ENCODE measurements at regions not wholly inside any gene's neighbourhood (a gene's known extent, or its start where the extent isn't known, plus 50 kb on each side); places are given as distances from the start of the nearest gene placed in this dataset.
"Not testable (repeated sequence)": the region's sequence is repeated elsewhere in the genome, so short reads cannot be mapped to it uniquely, and the experiment has no call there.

GRCh38 chr1:65083263-65083896 lies 64.6 kb upstream of the AK4 start:
- TF ChIP-seq SPI1 (IDR thresholded peaks at IDR 0.05; ENCODE audit: low read depth, low read length): no peak
- no peak for TF ChIP-seq TAF1 (IDR thresholded peaks at IDR 0.05; ENCODE audit: low read depth, low read length)
- TF ChIP-seq POLR2A (IDR thresholded peaks at IDR 0.05; ENCODE audit: low read depth, low read length): no peak
- no peak for TF ChIP-seq POU2F2 (IDR thresholded peaks at IDR 0.05; ENCODE audit: low read depth, low read length)
- no peak for TF ChIP-seq POLR2AphosphoS5 (IDR thresholded peaks at IDR 0.05; ENCODE audit: low read depth, low read length)
- TF ChIP-seq PAX5 (IDR thresholded peaks at IDR 0.05; ENCODE audit: insufficient read depth, low read length, severe bottlenecking): no peak
- FAIRE-seq (no peak), DNase-seq (ENCODE audit: insufficient read length, low spot score) (no peak)

DNA sequence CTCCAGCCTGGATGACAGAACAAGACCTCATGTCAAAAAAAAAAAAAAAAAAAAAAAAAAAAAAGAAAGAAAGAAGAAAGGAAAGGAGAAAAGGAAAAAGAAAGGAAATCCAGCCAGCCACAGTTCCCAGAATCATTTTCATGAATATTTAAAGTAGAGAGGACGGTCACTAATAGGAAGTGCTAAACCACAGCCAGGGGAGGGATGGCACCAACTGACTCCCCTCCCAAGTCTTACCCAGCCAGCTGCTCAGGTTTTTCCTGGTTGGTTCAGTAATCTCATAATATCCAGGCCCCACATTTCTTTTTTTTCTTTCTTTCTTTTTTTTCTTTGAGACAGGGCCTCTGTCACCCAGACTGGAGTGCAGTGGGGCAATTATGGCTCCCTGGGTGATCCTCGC lies 63.9 kb upstream of the AK4 start:
- no peak for FAIRE-seq
- no peak for DNase-seq (ENCODE audit: insufficient read length, low spot score)
- TF ChIP-seq POLR2AphosphoS5 (IDR thresholded peaks at IDR 0.05; ENCODE audit: low read depth, low read length) (no peak), TAF1 (IDR thresholded peaks at IDR 0.05; ENCODE audit: low read depth, low read length) (no peak), POU2F2 (IDR thresholded peaks at IDR 0.05; ENCODE audit: low read depth, low read length) (no peak), SPI1 (IDR thresholded peaks at IDR 0.05; ENCODE audit: low read depth, low read length) (no peak), POLR2A (IDR thresholded peaks at IDR 0.05; ENCODE audit: low read depth, low read length) (no peak)

- FAIRE-seq: not testable (repeated sequence)
Observed at GRCh38 chr1:65087519-65087918, 60.5 kb upstream of the AK4 start.

DNA sequence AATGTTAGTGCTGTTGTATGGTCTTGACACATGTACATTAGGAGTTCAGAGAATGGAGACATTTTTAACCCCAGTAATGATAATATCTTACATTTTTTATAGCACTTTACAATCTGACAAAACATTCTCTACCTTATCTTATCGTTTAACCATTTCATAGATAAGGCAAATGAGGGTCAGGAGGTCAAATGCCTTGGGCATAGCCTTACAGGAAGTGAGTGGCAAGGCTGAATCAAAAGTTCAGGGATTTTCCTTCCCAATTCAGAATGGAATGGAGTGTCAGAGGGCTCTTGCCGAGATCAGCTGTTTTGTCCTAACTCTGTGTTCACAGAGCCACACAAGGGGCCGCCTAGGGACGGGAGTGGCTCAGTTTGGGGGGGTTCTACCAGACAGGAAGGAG lies 57.6 kb upstream of the AK4 start:
- no peak for TF ChIP-seq SPI1 (IDR thresholded peaks at IDR 0.05; ENCODE audit: low read depth, low read length)
- no peak for TF ChIP-seq PAX5 (IDR thresholded peaks at IDR 0.05; ENCODE audit: insufficient read depth, low read length, severe bottlenecking)
- TF ChIP-seq TAF1 (IDR thresholded peaks at IDR 0.05; ENCODE audit: low read depth, low read length): no peak
- TF ChIP-seq POU2F2 (IDR thresholded peaks at IDR 0.05; ENCODE audit: low read depth, low read length): no peak
- no peak for TF ChIP-seq POLR2A (IDR thresholded peaks at IDR 0.05; ENCODE audit: low read depth, low read length)
- TF ChIP-seq POLR2AphosphoS5 (IDR thresholded peaks at IDR 0.05; ENCODE audit: low read depth, low read length): no peak
- DNase-seq (ENCODE audit: insufficient read length, low spot score): no peak
- FAIRE-seq: no peak

More at GRCh38 chr1:65087519-65087918, 60.5 kb upstream of the AK4 start:
- not testable (repeated sequence) for DNase-seq (ENCODE audit: insufficient read length, low spot score)

DNA sequence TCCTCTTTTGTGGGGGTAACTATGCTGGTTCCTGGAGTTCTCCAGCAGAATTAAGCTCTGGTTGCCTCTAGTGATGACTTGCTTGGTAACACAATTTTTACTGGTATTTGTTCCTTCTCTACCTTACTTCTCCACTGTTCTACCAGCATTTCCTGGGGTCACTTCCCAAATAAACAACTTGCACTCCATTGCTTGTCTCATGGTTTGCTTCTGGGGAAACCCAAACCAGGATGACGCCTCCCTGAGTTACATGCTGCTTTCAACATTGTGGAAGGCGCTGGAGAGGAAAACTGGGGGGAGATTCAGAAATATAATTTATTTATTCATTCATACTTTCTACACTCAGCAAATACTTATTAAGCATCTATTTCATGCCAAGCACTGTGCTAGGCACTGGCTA lies 55.3 kb upstream of the AK4 start:
- no peak for FAIRE-seq
- TF ChIP-seq POU2F2 (IDR thresholded peaks at IDR 0.05; ENCODE audit: low read depth, low read length) (no peak), POLR2AphosphoS5 (IDR thresholded peaks at IDR 0.05; ENCODE audit: low read depth, low read length) (no peak), POLR2A (IDR thresholded peaks at IDR 0.05; ENCODE audit: low read depth, low read length) (no peak), SPI1 (IDR thresholded peaks at IDR 0.05; ENCODE audit: low read depth, low read length) (no peak), PAX5 (IDR thresholded peaks at IDR 0.05; ENCODE audit: insufficient read depth, low read length, severe bottlenecking) (no peak), TAF1 (IDR thresholded peaks at IDR 0.05; ENCODE audit: low read depth, low read length) (no peak)
- DNase-seq (ENCODE audit: insufficient read length, low spot score): no peak

DNA sequence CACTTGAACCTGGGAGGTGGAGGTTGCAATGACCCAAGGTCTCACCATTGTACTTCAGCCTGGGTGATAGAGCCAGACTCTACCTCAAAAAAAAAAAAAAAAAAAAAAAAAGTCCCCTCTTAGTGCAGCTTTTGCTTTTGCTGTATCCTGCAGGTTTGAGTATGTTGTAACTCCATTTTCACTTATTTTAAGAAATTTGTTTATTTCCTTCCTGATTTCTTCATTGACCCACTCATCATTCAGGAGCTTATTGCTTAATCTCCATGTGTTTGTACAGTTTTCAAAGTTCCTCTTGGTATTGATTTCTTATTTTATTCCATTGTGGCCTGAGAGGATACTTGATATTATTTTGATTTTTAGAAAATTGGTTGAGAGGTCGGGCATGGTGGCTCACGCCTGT lies 50.9 kb upstream of the AK4 start:
- FAIRE-seq (no peak), DNase-seq (ENCODE audit: insufficient read length, low spot score) (no peak)
- TF ChIP-seq POLR2A (IDR thresholded peaks at IDR 0.05; ENCODE audit: low read depth, low read length) (no peak), SPI1 (IDR thresholded peaks at IDR 0.05; ENCODE audit: low read depth, low read length) (no peak), POU2F2 (IDR thresholded peaks at IDR 0.05; ENCODE audit: low read depth, low read length) (no peak), TAF1 (IDR thresholded peaks at IDR 0.05; ENCODE audit: low read depth, low read length) (no peak), PAX5 (IDR thresholded peaks at IDR 0.05; ENCODE audit: insufficient read depth, low read length, severe bottlenecking) (no peak), POLR2AphosphoS5 (IDR thresholded peaks at IDR 0.05; ENCODE audit: low read depth, low read length) (no peak)
